ENCODE measurements at regions not wholly inside any gene's neighbourhood (a gene's known extent, or its start where the extent isn't known, plus 50 kb on each side); places are given as distances from the start of the nearest gene placed in this dataset.

- TF ChIP-seq, protein P1, sequence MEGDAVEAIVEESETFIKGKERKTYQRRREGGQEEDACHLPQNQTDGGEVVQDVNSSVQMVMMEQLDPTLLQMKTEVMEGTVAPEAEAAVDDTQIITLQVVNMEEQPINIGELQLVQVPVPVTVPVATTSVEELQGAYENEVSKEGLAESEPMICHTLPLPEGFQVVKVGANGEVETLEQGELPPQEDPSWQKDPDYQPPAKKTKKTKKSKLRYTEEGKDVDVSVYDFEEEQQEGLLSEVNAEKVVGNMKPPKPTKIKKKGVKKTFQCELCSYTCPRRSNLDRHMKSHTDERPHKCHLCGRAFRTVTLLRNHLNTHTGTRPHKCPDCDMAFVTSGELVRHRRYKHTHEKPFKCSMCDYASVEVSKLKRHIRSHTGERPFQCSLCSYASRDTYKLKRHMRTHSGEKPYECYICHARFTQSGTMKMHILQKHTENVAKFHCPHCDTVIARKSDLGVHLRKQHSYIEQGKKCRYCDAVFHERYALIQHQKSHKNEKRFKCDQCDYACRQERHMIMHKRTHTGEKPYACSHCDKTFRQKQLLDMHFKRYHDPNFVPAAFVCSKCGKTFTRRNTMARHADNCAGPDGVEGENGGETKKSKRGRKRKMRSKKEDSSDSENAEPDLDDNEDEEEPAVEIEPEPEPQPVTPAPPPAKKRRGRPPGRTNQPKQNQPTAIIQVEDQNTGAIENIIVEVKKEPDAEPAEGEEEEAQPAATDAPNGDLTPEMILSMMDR (IDR thresholded peaks at IDR 0.05), result no peak
- TF ChIP-seq EP300 (IDR thresholded peaks at IDR 0.05) (no peak), POLR2AphosphoS5 (IDR thresholded peaks at IDR 0.05) (no peak), POLR2A (IDR thresholded peaks at IDR 0.05) (no peak)
Measured at GRCh38 chr6:164401871-164402270, 907.5 kb downstream of the C6orf118 start.
